OCI-LY1 (cell line): ENCODE measurements at regions not wholly inside any gene's neighbourhood (a gene's known extent, or its start where the extent isn't known, plus 50 kb on each side); places are given as distances from the start of the nearest gene placed in this dataset.

Source experiments
- H2AFZ ChIP-seq: fragments of 200-600 bp; sonication (generic), shearing (Covaris generic); 2 replicates; pipeline ENCODE4 v1.6.0; 2014; ENCODE audit warnings: antibody characterized with exemption, mild to moderate bottlenecking, low read length
- H3F3A ChIP-seq: fragments of 200-600 bp; sonication (generic), shearing (Covaris generic); 2 replicates; pipeline ENCODE4 v1.6.0; 2014; ENCODE audit warnings: mild to moderate bottlenecking, antibody characterized with exemption, low read length, moderate library complexity; ENCODE audit not compliant: insufficient read depth
- H3K27ac ChIP-seq: fragments of 200-600 bp; sonication (generic); 2 replicates; pipeline ENCODE4 v1.5.1; 2014; ENCODE audit warnings: low read length, mixed run types, mild to moderate bottlenecking, low read depth; ENCODE audit not compliant: poor library complexity, severe bottlenecking
- H3K27me3 ChIP-seq: fragments of 200-600 bp; sonication (generic); 2 replicates; pipeline ENCODE4 v1.6.0; 2014; ENCODE audit warnings: antibody characterized with exemption, mild to moderate bottlenecking, low read length, moderate library complexity; ENCODE audit not compliant: insufficient read depth
- H3K36me3 ChIP-seq: fragments of 200-600 bp; sonication (generic); 2 replicates; pipeline ENCODE4 v1.6.1; 2014; ENCODE audit warnings: mild to moderate bottlenecking, antibody characterized with exemption, low read length, moderate library complexity, mixed read lengths; ENCODE audit not compliant: insufficient read depth
- H3K4me1 ChIP-seq: fragments of 200-600 bp; sonication (generic); 2 replicates; pipeline ENCODE4 v1.5.1; 2014; ENCODE audit warnings: mild to moderate bottlenecking, low read length, moderate library complexity; ENCODE audit not compliant: insufficient read depth, severe bottlenecking
- H3K4me2 ChIP-seq: fragments of 200-600 bp; sonication (generic), shearing (Covaris generic); 2 replicates; pipeline ENCODE4 v1.6.1; 2014; ENCODE audit warnings: low read length
- H3K4me3 ChIP-seq: fragments of 200-600 bp; sonication (generic); 2 replicates; pipeline ENCODE4 v1.5.1; 2014; ENCODE audit warnings: low read length, low read depth, mild to moderate bottlenecking, mixed read lengths; ENCODE audit not compliant: poor library complexity, severe bottlenecking
- H3K79me2 ChIP-seq: fragments of 200-600 bp; shearing (Covaris generic); 2 replicates; pipeline ENCODE4 v1.6.1; 2016; ENCODE audit warnings: mixed run types, low read length, mixed read lengths; ENCODE audit not compliant: insufficient read depth
- H3K9ac ChIP-seq: fragments of 200-600 bp; sonication (generic), shearing (Covaris generic); 2 replicates; pipeline ENCODE4 v1.6.1; 2014; ENCODE audit warnings: mild to moderate bottlenecking, low read length, mixed read lengths
- H3K9me2 ChIP-seq: fragments of 200-600 bp; sonication (generic), shearing (Covaris generic); 2 replicates; pipeline ENCODE4 v1.6.1; 2014; ENCODE audit warnings: low read depth, mild to moderate bottlenecking, low read length, mixed read lengths
- H3K9me3 ChIP-seq: fragments of 200-600 bp; shearing (Covaris generic); 2 replicates; pipeline ENCODE4 v1.6.1; 2014; ENCODE audit warnings: low read length, mixed read lengths
- H4K20me1 ChIP-seq: fragments of 200-600 bp; sonication (generic), shearing (Covaris generic); 2 replicates; pipeline ENCODE4 v1.6.0; 2016; ENCODE audit warnings: mild to moderate bottlenecking, low read length; ENCODE audit not compliant: insufficient read depth
- CTCF ChIP-seq: fragments of 200-600 bp; sonication (generic), shearing (Covaris generic); IDR thresholded peaks from 2 replicates; pipeline ENCODE4 v1.5.1; 2017; ENCODE audit warnings: mild to moderate bottlenecking, antibody characterized with exemption, low read length, moderate library complexity, mixed read lengths
- EZH2 ChIP-seq: fragments of 200-600 bp; sonication (generic), shearing (Covaris generic); IDR thresholded peaks from 2 replicates; pipeline ENCODE4 v1.8.0; 2017; ENCODE audit warnings: borderline replicate concordance, mixed run types, mild to moderate bottlenecking, antibody characterized with exemption, low read length, moderate library complexity, mixed read lengths

- Histone ChIP-seq H3K27me3 (no peaks in the 10 kb centered on the region), H3K9ac (no peak overlapping the region), H3F3A (no peaks in the 10 kb centered on the region), H3K79me2 (no peaks in the 10 kb centered on the region), H3K4me3 (no peak overlapping the region), H4K20me1 (no peaks in the 10 kb centered on the region), H3K27ac (no peak overlapping the region), H3K36me3 (no peaks in the 10 kb centered on the region), H3K9me2 (no peaks in the 10 kb centered on the region), H3K4me2 (no peak overlapping the region), H2AFZ (no peak overlapping the region), H3K9me3 (no peaks in the 10 kb centered on the region), H3K4me1 (no peaks in the 10 kb centered on the region)
- TF ChIP-seq EZH2 = no peak
- no peak for TF ChIP-seq CTCF
Observed at GRCh38 chr14:37726708-37727107, 131.3 kb downstream of the TTC6 start.

GRCh38 chr14:37729218-37729617, 133.8 kb downstream of the TTC6 start:
- TF ChIP-seq EZH2 (no peak), CTCF (no peak)
- Histone ChIP-seq H3K79me2 (no peaks in the 10 kb centered on the region), H3F3A (no peaks in the 10 kb centered on the region), H3K27me3 (no peaks in the 10 kb centered on the region), H3K9ac (no peak overlapping the region), H3K9me2 (no peaks in the 10 kb centered on the region), H3K4me2 (no peak overlapping the region), H3K4me3 (no peak overlapping the region), H3K27ac (no peak overlapping the region), H3K9me3 (no peaks in the 10 kb centered on the region), H2AFZ (no peak overlapping the region), H4K20me1 (no peaks in the 10 kb centered on the region), H3K36me3 (no peaks in the 10 kb centered on the region), H3K4me1 (no peaks in the 10 kb centered on the region)

- Histone ChIP-seq H3K9me2 (no peaks in the 10 kb centered on the region), H2AFZ (no peak overlapping the region), H3F3A (no peaks in the 10 kb centered on the region), H3K79me2 (no peaks in the 10 kb centered on the region), H3K9me3 (no peaks in the 10 kb centered on the region), H3K4me2 (no peak overlapping the region), H3K4me3 (no peak overlapping the region), H3K27me3 (no peaks in the 10 kb centered on the region), H3K9ac (no peak overlapping the region), H3K4me1 (no peaks in the 10 kb centered on the region), H3K27ac (no peak overlapping the region), H4K20me1 (no peaks in the 10 kb centered on the region), H3K36me3 (no peaks in the 10 kb centered on the region)
- no peak for TF ChIP-seq EZH2
- TF ChIP-seq CTCF = no peak
Observed at GRCh38 chr14:37731094-37731493, 135.7 kb downstream of the TTC6 start.
